ENCODE measurements at regions not wholly inside any gene's neighbourhood (a gene's known extent, or its start where the extent isn't known, plus 50 kb on each side); places are given as distances from the start of the nearest gene placed in this dataset.

- TF ChIP-seq, protein P1, sequence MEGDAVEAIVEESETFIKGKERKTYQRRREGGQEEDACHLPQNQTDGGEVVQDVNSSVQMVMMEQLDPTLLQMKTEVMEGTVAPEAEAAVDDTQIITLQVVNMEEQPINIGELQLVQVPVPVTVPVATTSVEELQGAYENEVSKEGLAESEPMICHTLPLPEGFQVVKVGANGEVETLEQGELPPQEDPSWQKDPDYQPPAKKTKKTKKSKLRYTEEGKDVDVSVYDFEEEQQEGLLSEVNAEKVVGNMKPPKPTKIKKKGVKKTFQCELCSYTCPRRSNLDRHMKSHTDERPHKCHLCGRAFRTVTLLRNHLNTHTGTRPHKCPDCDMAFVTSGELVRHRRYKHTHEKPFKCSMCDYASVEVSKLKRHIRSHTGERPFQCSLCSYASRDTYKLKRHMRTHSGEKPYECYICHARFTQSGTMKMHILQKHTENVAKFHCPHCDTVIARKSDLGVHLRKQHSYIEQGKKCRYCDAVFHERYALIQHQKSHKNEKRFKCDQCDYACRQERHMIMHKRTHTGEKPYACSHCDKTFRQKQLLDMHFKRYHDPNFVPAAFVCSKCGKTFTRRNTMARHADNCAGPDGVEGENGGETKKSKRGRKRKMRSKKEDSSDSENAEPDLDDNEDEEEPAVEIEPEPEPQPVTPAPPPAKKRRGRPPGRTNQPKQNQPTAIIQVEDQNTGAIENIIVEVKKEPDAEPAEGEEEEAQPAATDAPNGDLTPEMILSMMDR (IDR thresholded peaks at IDR 0.05; ENCODE audit: insufficient read depth, low read length, missing control alignments), result no peak
- CTCF ChIA-PET, result no interaction called here
- DNase-seq (ENCODE audit: low read depth, low spot score), result no peak
- no peak overlapping the region for H3K4me3 ChIP-seq (ENCODE audit: low read depth, low read length)
- POLR2A ChIA-PET, result no interaction called here
These were observed 208.4 kb upstream of the IRX5 start for GRCh38 chr16:54722210-54722676.

DNA sequence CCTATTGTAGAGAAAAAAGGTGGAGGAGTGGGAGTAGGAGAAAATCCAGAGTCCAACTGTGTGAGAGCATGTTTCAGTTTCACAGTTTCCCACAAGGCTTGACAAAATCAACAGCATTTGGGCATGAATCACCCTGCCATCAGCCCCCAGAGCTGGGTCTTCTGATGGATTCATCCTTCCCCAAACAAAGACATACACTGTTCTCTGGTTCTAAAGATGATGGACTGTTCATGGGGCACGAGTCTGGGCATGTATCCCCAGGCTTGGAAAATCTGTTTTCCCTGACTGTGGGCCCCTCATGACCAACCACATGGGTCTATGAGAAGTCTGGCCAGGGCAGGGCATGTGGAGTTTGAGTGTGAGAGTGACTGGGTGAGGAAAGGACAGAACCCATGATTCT is 210.4 kb upstream of the IRX5 start:
- TF ChIP-seq, protein P1 (IDR thresholded peaks at IDR 0.05; ENCODE audit: insufficient read depth, low read length, missing control alignments), result no peak
- no peak overlapping the region for H3K4me3 ChIP-seq (ENCODE audit: low read depth, low read length)
- CTCF ChIA-PET, result no interaction called here
- POLR2A ChIA-PET, result no interaction called here
- no peak for DNase-seq (ENCODE audit: low read depth, low spot score)

GRCh38 chr16:54719624-54720023 is 211.0 kb upstream of the IRX5 start:
- no peak for DNase-seq (ENCODE audit: low read depth, low spot score)
- TF ChIP-seq, protein P1 (IDR thresholded peaks at IDR 0.05; ENCODE audit: insufficient read depth, low read length, missing control alignments), result no peak
- CTCF ChIA-PET, result no interaction called here
- no peak overlapping the region for H3K4me3 ChIP-seq (ENCODE audit: low read depth, low read length)
- POLR2A ChIA-PET, result no interaction called here

GRCh38 chr16:54718376-54718775 is 212.3 kb upstream of the IRX5 start:
- no peak overlapping the region for H3K4me3 ChIP-seq (ENCODE audit: low read depth, low read length)
- TF ChIP-seq, protein P1 (IDR thresholded peaks at IDR 0.05; ENCODE audit: insufficient read depth, low read length, missing control alignments), result no peak
- CTCF ChIA-PET, result no interaction called here
- no peak for DNase-seq (ENCODE audit: low read depth, low spot score)
- POLR2A ChIA-PET, result no interaction called here

GRCh38 chr16:54715011-54715410 is 215.7 kb upstream of the IRX5 start:
- DNase-seq (ENCODE audit: low read depth, low spot score), result no peak
- ChIA-PET POLR2A (no interaction called here), CTCF (no interaction called here)
- TF ChIP-seq, protein P1 (IDR thresholded peaks at IDR 0.05; ENCODE audit: insufficient read depth, low read length, missing control alignments), result no peak
- H3K4me3 ChIP-seq (ENCODE audit: low read depth, low read length), result no peak overlapping the region

DNA sequence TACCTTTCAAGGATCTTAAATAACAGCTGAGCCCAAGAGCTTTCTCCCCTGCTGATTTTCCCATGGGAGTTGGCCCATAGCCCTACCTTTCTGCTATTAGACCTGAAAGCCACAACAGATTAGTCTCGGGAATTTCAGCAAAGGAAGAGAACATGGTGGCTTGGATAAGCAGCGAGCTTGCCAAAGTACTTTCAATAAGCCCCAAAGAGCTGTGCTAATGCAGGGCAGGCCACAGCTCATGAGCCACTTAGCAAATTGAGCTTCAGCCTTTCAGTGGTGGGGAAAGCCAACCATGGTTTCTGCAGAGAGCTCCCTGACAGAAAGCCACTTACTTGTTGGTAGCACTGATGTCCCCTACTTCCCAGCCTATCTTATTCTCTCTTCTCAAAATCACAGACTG is 217.8 kb upstream of the IRX5 start:
- H3K4me3 ChIP-seq (ENCODE audit: low read depth, low read length), result no peak overlapping the region
- ChIA-PET CTCF (no interaction called here), POLR2A (no interaction called here)
- TF ChIP-seq, protein P1 (IDR thresholded peaks at IDR 0.05; ENCODE audit: insufficient read depth, low read length, missing control alignments), result no peak
- no peak for DNase-seq (ENCODE audit: low read depth, low spot score)
